ENCODE measurements at regions not wholly inside any gene's neighbourhood (a gene's known extent, or its start where the extent isn't known, plus 50 kb on each side); places are given as distances from the start of the nearest gene placed in this dataset.
"Not testable (repeated sequence)": the region's sequence is repeated elsewhere in the genome, so short reads cannot be mapped to it uniquely, and the experiment has no call there.

- no peaks in the 10 kb centered on the region for H3K36me3 ChIP-seq (ENCODE audit: insufficient read depth, insufficient read length, low read length)
- H3K4me1 ChIP-seq (ENCODE audit: insufficient read depth, insufficient read length): no peaks in the 10 kb centered on the region
- peaks cover 7% of the 10 kb centered on the region; the same call in 1 of the 2 replicates for H3K9me3 ChIP-seq (ENCODE audit: insufficient read depth, low read length)
- no peaks in the 10 kb centered on the region for H3K27me3 ChIP-seq (ENCODE audit: insufficient read depth, insufficient read length)
- TF ChIP-seq SUZ12 (IDR thresholded peaks at IDR 0.05; ENCODE audit: extremely low read depth, insufficient read depth, insufficient read length) (no peak), YY1 (IDR thresholded peaks at IDR 0.05; ENCODE audit: insufficient read depth, insufficient read length) (no peak), ZNF274 (IDR thresholded peaks at IDR 0.05; ENCODE audit: low read depth, low read length) (no peak)
- H3K4me3 ChIP-seq (ENCODE audit: insufficient read length, low read depth): no peak overlapping the region
- no peak overlapping the region for H3K9ac ChIP-seq (ENCODE audit: insufficient read length, low read depth)
- no peak for DNase-seq (ENCODE audit: low read depth, low spot score)
Observed at GRCh38 chr6:135672256-135672655, 174.7 kb upstream of the AHI1 start.

GRCh38 chr6:135673501-135674309, 176.2 kb upstream of the AHI1 start:
- Histone ChIP-seq H3K9ac (ENCODE audit: insufficient read length, low read depth) (no peak overlapping the region), H3K36me3 (ENCODE audit: insufficient read depth, insufficient read length, low read length) (no peaks in the 10 kb centered on the region), H3K9me3 (ENCODE audit: insufficient read depth, low read length) (peaks cover 7% of the 10 kb centered on the region; the same call in 1 of the 2 replicates), H3K4me3 (ENCODE audit: insufficient read length, low read depth) (no peak overlapping the region), H3K4me1 (ENCODE audit: insufficient read depth, insufficient read length) (no peaks in the 10 kb centered on the region), H3K27me3 (ENCODE audit: insufficient read depth, insufficient read length) (no peaks in the 10 kb centered on the region)
- no peak for DNase-seq (ENCODE audit: low read depth, low spot score)
- TF ChIP-seq YY1 (IDR thresholded peaks at IDR 0.05; ENCODE audit: insufficient read depth, insufficient read length) (no peak), SUZ12 (IDR thresholded peaks at IDR 0.05; ENCODE audit: extremely low read depth, insufficient read depth, insufficient read length) (no peak), ZNF274 (IDR thresholded peaks at IDR 0.05; ENCODE audit: low read depth, low read length) (no peak)

- H3K27me3 ChIP-seq (ENCODE audit: insufficient read depth, insufficient read length): no peaks in the 10 kb centered on the region
- H3K4me1 ChIP-seq (ENCODE audit: insufficient read depth, insufficient read length): no peaks in the 10 kb centered on the region
- no peaks in the 10 kb centered on the region for H3K36me3 ChIP-seq (ENCODE audit: insufficient read depth, insufficient read length, low read length)
- H3K9ac ChIP-seq (ENCODE audit: insufficient read length, low read depth): no peak overlapping the region
- no peak for TF ChIP-seq ZNF274 (IDR thresholded peaks at IDR 0.05; ENCODE audit: low read depth, low read length)
- TF ChIP-seq YY1 (IDR thresholded peaks at IDR 0.05; ENCODE audit: insufficient read depth, insufficient read length): no peak
- no peak for TF ChIP-seq SUZ12 (IDR thresholded peaks at IDR 0.05; ENCODE audit: extremely low read depth, insufficient read depth, insufficient read length)
- H3K9me3 ChIP-seq (ENCODE audit: insufficient read depth, low read length): peaks cover 7% of the 10 kb centered on the region; the same call in 1 of the 2 replicates
- no peak overlapping the region for H3K4me3 ChIP-seq (ENCODE audit: insufficient read length, low read depth)
- DNase-seq (ENCODE audit: low read depth, low spot score): no peak
Observed at GRCh38 chr6:135675026-135675425, 176.5 kb upstream of the PDE7B start.

GRCh38 chr6:135675862-135676261, 175.6 kb upstream of the PDE7B start:
- peak; percentile 32 for DNase-seq (ENCODE audit: low read depth, low spot score)
- Histone ChIP-seq H3K9ac (ENCODE audit: insufficient read length, low read depth) (no peak overlapping the region), H3K36me3 (ENCODE audit: insufficient read depth, insufficient read length, low read length) (no peaks in the 10 kb centered on the region), H3K4me3 (ENCODE audit: insufficient read length, low read depth) (no peak overlapping the region), H3K9me3 (ENCODE audit: insufficient read depth, low read length) (peaks cover 7% of the 10 kb centered on the region; the same call in 1 of the 2 replicates), H3K4me1 (ENCODE audit: insufficient read depth, insufficient read length) (no peaks in the 10 kb centered on the region), H3K27me3 (ENCODE audit: insufficient read depth, insufficient read length) (no peaks in the 10 kb centered on the region)
- TF ChIP-seq YY1 (IDR thresholded peaks at IDR 0.05; ENCODE audit: insufficient read depth, insufficient read length) (no peak), ZNF274 (IDR thresholded peaks at IDR 0.05; ENCODE audit: low read depth, low read length) (no peak), SUZ12 (IDR thresholded peaks at IDR 0.05; ENCODE audit: extremely low read depth, insufficient read depth, insufficient read length) (no peak)

- TF ChIP-seq YY1 (IDR thresholded peaks at IDR 0.05; ENCODE audit: insufficient read depth, insufficient read length): no peak
- no peak for TF ChIP-seq ZNF274 (IDR thresholded peaks at IDR 0.05; ENCODE audit: low read depth, low read length)
- no peak for TF ChIP-seq SUZ12 (IDR thresholded peaks at IDR 0.05; ENCODE audit: extremely low read depth, insufficient read depth, insufficient read length)
- no peaks in the 10 kb centered on the region for H3K27me3 ChIP-seq (ENCODE audit: insufficient read depth, insufficient read length)
- H3K9ac ChIP-seq (ENCODE audit: insufficient read length, low read depth): no peak overlapping the region
- no peak overlapping the region for H3K4me3 ChIP-seq (ENCODE audit: insufficient read length, low read depth)
- DNase-seq (ENCODE audit: low read depth, low spot score): no peak
- no peaks in the 10 kb centered on the region for H3K36me3 ChIP-seq (ENCODE audit: insufficient read depth, insufficient read length, low read length)
- H3K9me3 ChIP-seq (ENCODE audit: insufficient read depth, low read length): no peaks in the 10 kb centered on the region
- no peaks in the 10 kb centered on the region for H3K4me1 ChIP-seq (ENCODE audit: insufficient read depth, insufficient read length)
Observed at GRCh38 chr6:135680964-135681913, 170.3 kb upstream of the PDE7B start.

GRCh38 chr6:135686784-135687301, 164.7 kb upstream of the PDE7B start:
- Histone ChIP-seq H3K4me3 (ENCODE audit: insufficient read length, low read depth) (no peak overlapping the region), H3K9me3 (ENCODE audit: insufficient read depth, low read length) (no peaks in the 10 kb centered on the region), H3K36me3 (ENCODE audit: insufficient read depth, insufficient read length, low read length) (no peaks in the 10 kb centered on the region), H3K9ac (ENCODE audit: insufficient read length, low read depth) (no peak overlapping the region), H3K4me1 (ENCODE audit: insufficient read depth, insufficient read length) (no peaks in the 10 kb centered on the region), H3K27me3 (ENCODE audit: insufficient read depth, insufficient read length) (no peaks in the 10 kb centered on the region)
- DNase-seq (ENCODE audit: low read depth, low spot score): no peak
- no peak for TF ChIP-seq ZNF274 (IDR thresholded peaks at IDR 0.05; ENCODE audit: low read depth, low read length)

GRCh38 chr6:135688476-135688875, 163.0 kb upstream of the PDE7B start:
- not testable (repeated sequence) for DNase-seq (ENCODE audit: low read depth, low spot score); H3K4me1 ChIP-seq (ENCODE audit: insufficient read depth, insufficient read length); H3K9me3 ChIP-seq (ENCODE audit: insufficient read depth, low read length); H3K27me3 ChIP-seq (ENCODE audit: insufficient read depth, insufficient read length); H3K9ac ChIP-seq (ENCODE audit: insufficient read length, low read depth); H3K4me3 ChIP-seq (ENCODE audit: insufficient read length, low read depth); H3K36me3 ChIP-seq (ENCODE audit: insufficient read depth, insufficient read length, low read length)
